Adrenal gland (tissue), 5 donors: ENCODE measurements at regions not wholly inside any gene's neighbourhood (a gene's known extent, or its start where the extent isn't known, plus 50 kb on each side); places are given as distances from the start of the nearest gene placed in this dataset.

Source experiments
- POLR2A ChIP-seq, 2 donors: fragments of 450-650 bp; IDR thresholded peaks; one replicate each; pipeline ENCODE4 v1.6.1; 2017; ENCODE audit warnings: antibody characterized with exemption in 2 of 2, mild to moderate bottlenecking in 2 of 2, moderate library complexity in 1 of 2
- TF ChIP-seq, protein P1 (sequence below), 6 experiments: fragments of 450-650 bp in 4 of 6; fragments of 200-600 bp in 2 of 6; sonication (generic) in 1 of 6; IDR thresholded peaks; 1 replicate in 5 of 6; 2 replicates in 1 of 6; pipeline versions ENCODE4 v1.5.1 to v1.8.0; 2016 to 2021; ENCODE audit warnings: antibody characterized with exemption in 6 of 6, mild to moderate bottlenecking in 2 of 6, moderate library complexity in 1 of 6
- donor health status: DM: no; HTN: no; CAD: no.

DNA sequence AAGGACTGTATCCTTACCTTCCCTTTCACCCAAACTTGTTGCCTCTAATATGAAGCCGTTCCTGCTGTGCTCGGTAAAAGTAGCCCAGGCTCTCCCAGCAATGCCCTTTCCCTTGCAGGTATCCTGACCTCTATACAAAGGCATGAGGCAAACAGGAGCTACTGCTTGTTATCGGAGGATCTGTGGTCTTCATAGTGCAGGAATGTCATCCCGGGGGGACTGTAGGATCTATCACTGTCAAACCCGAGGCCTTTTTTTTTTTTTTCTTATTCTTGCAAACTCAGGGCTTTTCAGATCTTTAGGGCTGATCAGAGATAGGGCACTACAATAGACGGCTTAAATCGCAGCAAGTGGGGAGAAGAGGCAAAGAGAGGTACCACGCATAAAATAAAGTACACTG, 1206.6 kb downstream of the TYW1 start:
- no peak for TF ChIP-seq POLR2A (IDR thresholded peaks at IDR 0.05)
- TF ChIP-seq, protein P1, sequence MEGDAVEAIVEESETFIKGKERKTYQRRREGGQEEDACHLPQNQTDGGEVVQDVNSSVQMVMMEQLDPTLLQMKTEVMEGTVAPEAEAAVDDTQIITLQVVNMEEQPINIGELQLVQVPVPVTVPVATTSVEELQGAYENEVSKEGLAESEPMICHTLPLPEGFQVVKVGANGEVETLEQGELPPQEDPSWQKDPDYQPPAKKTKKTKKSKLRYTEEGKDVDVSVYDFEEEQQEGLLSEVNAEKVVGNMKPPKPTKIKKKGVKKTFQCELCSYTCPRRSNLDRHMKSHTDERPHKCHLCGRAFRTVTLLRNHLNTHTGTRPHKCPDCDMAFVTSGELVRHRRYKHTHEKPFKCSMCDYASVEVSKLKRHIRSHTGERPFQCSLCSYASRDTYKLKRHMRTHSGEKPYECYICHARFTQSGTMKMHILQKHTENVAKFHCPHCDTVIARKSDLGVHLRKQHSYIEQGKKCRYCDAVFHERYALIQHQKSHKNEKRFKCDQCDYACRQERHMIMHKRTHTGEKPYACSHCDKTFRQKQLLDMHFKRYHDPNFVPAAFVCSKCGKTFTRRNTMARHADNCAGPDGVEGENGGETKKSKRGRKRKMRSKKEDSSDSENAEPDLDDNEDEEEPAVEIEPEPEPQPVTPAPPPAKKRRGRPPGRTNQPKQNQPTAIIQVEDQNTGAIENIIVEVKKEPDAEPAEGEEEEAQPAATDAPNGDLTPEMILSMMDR (IDR thresholded peaks at IDR 0.05) = no peak
